Smooth muscle cell (in vitro differentiated cells): ENCODE measurements at regions not wholly inside any gene's neighbourhood (a gene's known extent, or its start where the extent isn't known, plus 50 kb on each side); places are given as distances from the start of the nearest gene placed in this dataset.

Source experiments
- DNase-seq: peaks from one replicate; lab custom pipeline; 2025; ENCODE audit not compliant: unreplicated experiment; lab: John Stamatoyannopoulos, UW
- H2AFZ ChIP-seq: fragments of 200-600 bp; sonication (generic); 2 replicates; pipeline ENCODE4 v1.6.0; 2016; ENCODE audit warnings: antibody characterized with exemption, low read depth, mild to moderate bottlenecking
- H3F3A ChIP-seq: fragments of 200-600 bp; sonication (generic); 2 replicates; pipeline ENCODE4 v1.6.0; 2017; ENCODE audit warnings: antibody characterized with exemption, low read depth
- H3K27ac ChIP-seq: fragments of 200-600 bp; sonication (generic); 2 replicates; pipeline ENCODE4 v1.5.1; 2016; ENCODE audit warnings: low read depth, mild to moderate bottlenecking
- H3K27me3 ChIP-seq: fragments of 200-600 bp; sonication (generic); 2 replicates; pipeline ENCODE4 v1.6.1; 2016; ENCODE audit warnings: low read depth, mild to moderate bottlenecking
- H3K36me3 ChIP-seq: fragments of 200-600 bp; sonication (generic); 2 replicates; pipeline ENCODE4 v1.5.1; 2016; ENCODE audit warnings: low read depth
- H3K4me1 ChIP-seq: fragments of 200-600 bp; sonication (generic); 2 replicates; pipeline ENCODE4 v1.5.1; 2016; ENCODE audit warnings: low read depth
- H3K4me2 ChIP-seq: fragments of 200-600 bp; sonication (generic); 2 replicates; pipeline ENCODE4 v1.6.0; 2016; ENCODE audit warnings: mild to moderate bottlenecking
- H3K4me3 ChIP-seq: fragments of 200-600 bp; sonication (generic); 2 replicates; pipeline ENCODE4 v1.5.1; 2016; ENCODE audit warnings: mild to moderate bottlenecking
- H3K79me2 ChIP-seq: fragments of 200-600 bp; sonication (generic); 2 replicates; pipeline ENCODE4 v1.6.0; 2016; ENCODE audit warnings: low read depth, mild to moderate bottlenecking
- H3K9ac ChIP-seq: fragments of 200-600 bp; sonication (generic); 2 replicates; pipeline ENCODE4 v1.6.0; 2016; ENCODE audit warnings: low read depth
- H3K9me3 ChIP-seq: fragments of 200-600 bp; sonication (generic); replicated peaks from 2 replicates; pipeline ENCODE4 v1.5.1; 2016; ENCODE audit warnings: low read depth
- H4K20me1 ChIP-seq: fragments of 200-600 bp; sonication (generic); 2 replicates; pipeline ENCODE4 v1.6.0; 2016; ENCODE audit warnings: low read depth
- CTCF ChIP-seq: fragments of 200-600 bp; sonication (generic); IDR thresholded peaks from 2 replicates; pipeline ENCODE4 v1.5.1; 2017; ENCODE audit warnings: borderline replicate concordance, mild to moderate bottlenecking, antibody characterized with exemption; ENCODE audit not compliant: insufficient read depth, poor library complexity, severe bottlenecking
- WGBS: methylation state at CpG from one replicate; pipeline ENCODE4 v1.1.7; 2016; ENCODE audit warnings: low lambda C conversion rate; 5-methylcytosine and 5-hydroxymethylcytosine counted together

DNA sequence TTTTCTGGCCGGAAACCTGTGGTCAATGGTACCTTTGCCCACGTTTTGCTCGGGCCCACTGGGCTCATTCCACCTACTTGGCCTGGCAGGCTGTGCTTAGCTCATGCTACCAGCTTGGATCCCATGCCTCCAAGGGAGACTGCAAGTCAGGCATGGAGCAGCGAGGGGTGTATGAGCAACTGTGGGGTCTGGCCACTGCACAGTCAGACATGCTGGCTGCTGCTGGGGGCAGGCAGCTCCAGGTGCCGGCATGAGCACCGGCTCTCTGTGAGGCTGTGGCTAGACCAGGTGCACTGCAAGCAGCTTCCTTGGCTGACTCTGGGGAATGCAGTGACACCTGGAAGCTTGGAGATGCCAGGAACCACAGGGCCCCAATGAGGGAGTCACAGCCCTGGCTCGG is 161.1 kb upstream of the DUSP10 start:
- no peaks in the 10 kb centered on the region for H3K27me3 ChIP-seq
- no peak overlapping the region for H3K27ac ChIP-seq
- no peak overlapping the region for H3K4me2 ChIP-seq
- no peaks in the 10 kb centered on the region for H3K4me1 ChIP-seq
- no peaks in the 10 kb centered on the region for H3K9me3 ChIP-seq
- no peaks in the 10 kb centered on the region for H3K36me3 ChIP-seq
- H4K20me1 ChIP-seq, result no peaks in the 10 kb centered on the region
- DNase-seq, result no peak
- H3K9ac ChIP-seq, result no peak overlapping the region
- WGBS, result 94% methylated on average over 7 of the region's 7 CpGs
- no peaks in the 10 kb centered on the region for H3K79me2 ChIP-seq
- no peaks in the 10 kb centered on the region for H3F3A ChIP-seq
- no peak overlapping the region for H3K4me3 ChIP-seq
- no peak for TF ChIP-seq CTCF
- H2AFZ ChIP-seq, result no peak overlapping the region

- H3K4me1 ChIP-seq, result no peaks in the 10 kb centered on the region
- H3F3A ChIP-seq, result no peaks in the 10 kb centered on the region
- DNase-seq, result no peak
- no peaks in the 10 kb centered on the region for H3K27me3 ChIP-seq
- H2AFZ ChIP-seq, result no peak overlapping the region
- H3K9ac ChIP-seq, result no peak overlapping the region
- no peak overlapping the region for H3K4me2 ChIP-seq
- no peaks in the 10 kb centered on the region for H3K36me3 ChIP-seq
- H3K27ac ChIP-seq, result no peak overlapping the region
- H3K9me3 ChIP-seq, result no peaks in the 10 kb centered on the region
- no peak for TF ChIP-seq CTCF
- 95% methylated on average over 3 of the region's 3 CpGs for WGBS
- no peak overlapping the region for H3K4me3 ChIP-seq
- H4K20me1 ChIP-seq, result no peaks in the 10 kb centered on the region
- H3K79me2 ChIP-seq, result no peaks in the 10 kb centered on the region
Observed at GRCh38 chr1:221900678-221901077, 158.8 kb upstream of the DUSP10 start.

GRCh38 chr1:221897321-221897721 is 155.4 kb upstream of the DUSP10 start:
- Histone ChIP-seq H3K36me3 (no peaks in the 10 kb centered on the region), H4K20me1 (no peaks in the 10 kb centered on the region), H3K27me3 (no peaks in the 10 kb centered on the region), H3K27ac (no peak overlapping the region), H3K4me1 (no peaks in the 10 kb centered on the region), H3K4me3 (no peak overlapping the region), H3F3A (no peaks in the 10 kb centered on the region), H2AFZ (no peak overlapping the region), H3K9me3 (no peaks in the 10 kb centered on the region), H3K79me2 (no peaks in the 10 kb centered on the region), H3K9ac (no peak overlapping the region), H3K4me2 (peak overlapping the region; percentile 17)
- no peak for TF ChIP-seq CTCF
- 43% methylated on average over 3 of the region's 3 CpGs for WGBS
- DNase-seq, result no peak

- Histone ChIP-seq H3K9ac (no peak overlapping the region), H2AFZ (no peak overlapping the region), H3K4me1 (no peaks in the 10 kb centered on the region), H3K4me2 (no peak overlapping the region), H3K36me3 (no peaks in the 10 kb centered on the region), H3K79me2 (no peaks in the 10 kb centered on the region), H3K27ac (no peak overlapping the region), H3K27me3 (no peaks in the 10 kb centered on the region), H3K4me3 (no peak overlapping the region), H3F3A (no peaks in the 10 kb centered on the region), H3K9me3 (no peaks in the 10 kb centered on the region), H4K20me1 (no peaks in the 10 kb centered on the region)
- 97% methylated on average over 1 of the region's 1 CpG for WGBS
- TF ChIP-seq CTCF, result no peak
- no peak for DNase-seq
Observed at GRCh38 chr1:221892301-221892830, 150.5 kb upstream of the DUSP10 start.
